ENCODE measurements at regions not wholly inside any gene's neighbourhood (a gene's known extent, or its start where the extent isn't known, plus 50 kb on each side); places are given as distances from the start of the nearest gene placed in this dataset.

- Mint-ChIP-seq H3K4me3 (no peak overlapping the region), H3K9me3 (peaks cover 5% of the 10 kb centered on the region), H3K36me3 (no peaks in the 10 kb centered on the region), H3K27ac (no peak overlapping the region), H3K27me3 (peaks cover 4% of the 10 kb centered on the region), H3K4me1 (ENCODE audit: unreplicated experiment) (peaks cover 5% of the 10 kb centered on the region)
- TF ChIP-seq CTCF (conservative IDR thresholded peaks at IDR 0.05), result no peak
- no peak for DNase-seq (ENCODE audit: extremely low spot score, unreplicated experiment)
These were observed 137.9 kb upstream of the COL8A1 start for GRCh38 chr3:99500485-99500884.

GRCh38 chr3:99499235-99500158 lies 138.9 kb upstream of the COL8A1 start:
- Mint-ChIP-seq H3K36me3 (no peaks in the 10 kb centered on the region), H3K4me3 (no peak overlapping the region), H3K9me3 (peaks cover 5% of the 10 kb centered on the region), H3K4me1 (ENCODE audit: unreplicated experiment) (peaks cover 5% of the 10 kb centered on the region), H3K27ac (no peak overlapping the region), H3K27me3 (peaks cover 4% of the 10 kb centered on the region)
- no peak for DNase-seq (ENCODE audit: extremely low spot score, unreplicated experiment)
- TF ChIP-seq CTCF (conservative IDR thresholded peaks at IDR 0.05), result peak; percentile 83

- H3K36me3 Mint-ChIP-seq, result no peaks in the 10 kb centered on the region
- H3K4me3 Mint-ChIP-seq, result no peak overlapping the region
- peaks cover 5% of the 10 kb centered on the region for H3K4me1 Mint-ChIP-seq (ENCODE audit: unreplicated experiment)
- H3K27me3 Mint-ChIP-seq, result peaks cover 4% of the 10 kb centered on the region
- peaks cover 5% of the 10 kb centered on the region for H3K9me3 Mint-ChIP-seq
- no peak for TF ChIP-seq CTCF (conservative IDR thresholded peaks at IDR 0.05)
- H3K27ac Mint-ChIP-seq, result no peak overlapping the region
- no peak for DNase-seq (ENCODE audit: extremely low spot score, unreplicated experiment)
These were observed 139.7 kb upstream of the COL8A1 start for GRCh38 chr3:99498550-99499234.

GRCh38 chr3:99487894-99488293 lies 150.5 kb upstream of the COL8A1 start:
- TF ChIP-seq CTCF (conservative IDR thresholded peaks at IDR 0.05), result no peak
- Mint-ChIP-seq H3K4me3 (no peak overlapping the region), H3K9me3 (peaks cover 10% of the 10 kb centered on the region), H3K4me1 (ENCODE audit: unreplicated experiment) (no peaks in the 10 kb centered on the region), H3K27me3 (peaks cover 2% of the 10 kb centered on the region), H3K27ac (no peak overlapping the region), H3K36me3 (no peaks in the 10 kb centered on the region)
- DNase-seq (ENCODE audit: extremely low spot score, unreplicated experiment), result no peak

- no peak overlapping the region for H3K27ac Mint-ChIP-seq
- DNase-seq (ENCODE audit: extremely low spot score, unreplicated experiment), result no peak
- no peaks in the 10 kb centered on the region for H3K36me3 Mint-ChIP-seq
- peaks cover 2% of the 10 kb centered on the region for H3K27me3 Mint-ChIP-seq
- TF ChIP-seq CTCF (conservative IDR thresholded peaks at IDR 0.05), result no peak
- no peak overlapping the region for H3K4me3 Mint-ChIP-seq
- H3K4me1 Mint-ChIP-seq (ENCODE audit: unreplicated experiment), result no peaks in the 10 kb centered on the region
- H3K9me3 Mint-ChIP-seq, result peaks cover 6% of the 10 kb centered on the region
These were observed 153.1 kb upstream of the COL8A1 start for GRCh38 chr3:99485286-99485685.

Measured in type B pancreatic cell (in vitro differentiated cells).